Testis (tissue), 2 donors: ENCODE measurements at regions not wholly inside any gene's neighbourhood (a gene's known extent, or its start where the extent isn't known, plus 50 kb on each side); places are given as distances from the start of the nearest gene placed in this dataset.

ENCODE experiments used
- DNase-seq: peaks from one replicate; pipeline ENCODE4 v3.0.0-alpha.2; 2019
- H3K27ac ChIP-seq, 2 donors: fragments of 200-600 bp; sonication (generic); one replicate each; pipeline ENCODE4 v1.5.1; 2019
- H3K27me3 ChIP-seq: fragments of 200-600 bp; sonication (generic); one replicate; pipeline ENCODE4 v1.5.1; 2019
- H3K36me3 ChIP-seq: fragments of 200-600 bp; sonication (generic); one replicate; pipeline ENCODE4 v1.5.1; 2017; ENCODE audit warnings: low read depth; ENCODE audit errors: missing control alignments
- H3K4me1 ChIP-seq: fragments of 200-600 bp; sonication (generic); one replicate; pipeline ENCODE4 v1.5.1; 2019
- H3K4me3 ChIP-seq, 2 donors: fragments of 200-600 bp; sonication (generic); one replicate each; pipeline ENCODE4 v1.5.1; 2017 to 2019
- H3K9me3 ChIP-seq: fragments of 200-600 bp; sonication (generic); one replicate; pipeline ENCODE4 v1.5.1; 2017
- CTCF ChIP-seq, 3 experiments: fragments of 450-650 bp in 2 of 3; fragments of 200-600 bp in 1 of 3; sonication (generic) in 1 of 3; IDR thresholded peaks; one replicate each; pipeline ENCODE4 v1.5.1; 2016 to 2019; ENCODE audit warnings: antibody characterized with exemption in 3 of 3, mild to moderate bottlenecking in 2 of 3, moderate library complexity in 1 of 3
- POLR2A ChIP-seq: fragments of 450-650 bp; IDR thresholded peaks from one replicate; pipeline ENCODE4 v1.6.1; 2017; ENCODE audit warnings: antibody characterized with exemption, mild to moderate bottlenecking, moderate library complexity
- WGBS, 2 donors: methylation state at CpG; one replicate each; pipeline ENCODE4 v1.1.5; 2018; 5-methylcytosine and 5-hydroxymethylcytosine counted together
- intact Hi-C: fragments of 100-400 bp; cut with DNase I; formaldehyde crosslinking; loops from one replicate; pipeline ENCODE4 v1.15.1; 2023; ENCODE audit warnings: low total_unique reads

GRCh38 chr6:113304116-113304515, 553.0 kb upstream of the MARCKS start:
- DNase-seq = no peak
- Histone ChIP-seq H3K4me1 (no peaks in the 10 kb centered on the region), H3K9me3 (no peaks in the 10 kb centered on the region), H3K36me3 (no peaks in the 10 kb centered on the region), H3K4me3 (no peak overlapping the region), H3K27me3 (no peaks in the 10 kb centered on the region), H3K27ac (no peak overlapping the region)
- 97 to 100% methylated on average over 1 of the region's 1 CpG for WGBS, 2 donors
- intact Hi-C loops = no loop called here
- TF ChIP-seq POLR2A = no peak

GRCh38 chr6:113306552-113307145, 550.5 kb upstream of the MARCKS start:
- H3K27me3 ChIP-seq = no peaks in the 10 kb centered on the region
- TF ChIP-seq POLR2A (no peak), CTCF (IDR thresholded peaks at IDR 0.05) (peak; percentile 41 to 62 (median 48))
- no peaks in the 10 kb centered on the region for H3K4me1 ChIP-seq
- peak; percentile 79 for DNase-seq
- intact Hi-C loops = no loop called here
- 63 to 75% methylated on average over 5 of the region's 5 CpGs for WGBS, 2 donors
- H3K4me3 ChIP-seq = no peak overlapping the region
- no peaks in the 10 kb centered on the region for H3K9me3 ChIP-seq
- no peaks in the 10 kb centered on the region for H3K36me3 ChIP-seq
- no peak overlapping the region for H3K27ac ChIP-seq

- H3K36me3 ChIP-seq = no peaks in the 10 kb centered on the region
- 95 to 100% methylated on average over 2 of the region's 2 CpGs for WGBS, 2 donors
- no peak for TF ChIP-seq POLR2A
- no peak for TF ChIP-seq CTCF (IDR thresholded peaks at IDR 0.05)
- H3K4me3 ChIP-seq = no peak overlapping the region
- H3K9me3 ChIP-seq = no peaks in the 10 kb centered on the region
- no peak overlapping the region for H3K27ac ChIP-seq
- no peaks in the 10 kb centered on the region for H3K4me1 ChIP-seq
- H3K27me3 ChIP-seq = no peaks in the 10 kb centered on the region
- intact Hi-C loops = no loop called here
- DNase-seq = no peak
Observed at GRCh38 chr6:113308266-113308665, 548.9 kb upstream of the MARCKS start.

GRCh38 chr6:113313841-113314240, 543.3 kb upstream of the MARCKS start:
- no peak overlapping the region for H3K27ac ChIP-seq
- no peaks in the 10 kb centered on the region for H3K36me3 ChIP-seq
- 90 to 94% methylated on average over 1 of the region's 1 CpG for WGBS, 2 donors
- no peak for DNase-seq
- no peaks in the 10 kb centered on the region for H3K27me3 ChIP-seq
- H3K4me1 ChIP-seq = no peaks in the 10 kb centered on the region
- intact Hi-C loops = no loop called here
- TF ChIP-seq POLR2A (no peak), CTCF (IDR thresholded peaks at IDR 0.05) (no peak)
- no peaks in the 10 kb centered on the region for H3K9me3 ChIP-seq
- H3K4me3 ChIP-seq = no peak overlapping the region

- no peaks in the 10 kb centered on the region for H3K4me1 ChIP-seq
- 96 to 100% methylated on average over 1 of the region's 1 CpG for WGBS, 2 donors
- H3K9me3 ChIP-seq = no peaks in the 10 kb centered on the region
- no peaks in the 10 kb centered on the region for H3K27me3 ChIP-seq
- no peak for DNase-seq
- H3K4me3 ChIP-seq = no peak overlapping the region
- intact Hi-C loops = no loop called here
- H3K27ac ChIP-seq = no peak overlapping the region
- TF ChIP-seq POLR2A (no peak), CTCF (IDR thresholded peaks at IDR 0.05) (no peak)
- H3K36me3 ChIP-seq = no peaks in the 10 kb centered on the region
Observed at GRCh38 chr6:113315165-113315564, 542.0 kb upstream of the MARCKS start.
